ENCODE measurements at regions not wholly inside any gene's neighbourhood (a gene's known extent, or its start where the extent isn't known, plus 50 kb on each side); places are given as distances from the start of the nearest gene placed in this dataset.

GRCh38 chr12:89092297-89092696 is 260.0 kb downstream of the DUSP6 start:
- no peak for TF ChIP-seq ZBTB7A (IDR thresholded peaks at IDR 0.05; ENCODE audit: low read depth)
- TF ChIP-seq CEBPB (IDR thresholded peaks at IDR 0.05), result no peak
- no peak for TF ChIP-seq YY1 (IDR thresholded peaks at IDR 0.05; ENCODE audit: low read depth)
- TF ChIP-seq TCF12 (IDR thresholded peaks at IDR 0.05; ENCODE audit: low read depth), result no peak
- TF ChIP-seq CREB1 (IDR thresholded peaks at IDR 0.05; ENCODE audit: low read depth), result no peak
- TF ChIP-seq MAX (IDR thresholded peaks at IDR 0.05), result no peak

GRCh38 chr12:89091293-89091841 is 260.9 kb downstream of the DUSP6 start:
- TF ChIP-seq TEAD4 (IDR thresholded peaks at IDR 0.05) (no peak), ZBTB7A (IDR thresholded peaks at IDR 0.05; ENCODE audit: low read depth) (no peak), CREB1 (IDR thresholded peaks at IDR 0.05; ENCODE audit: low read depth) (no peak), EP300 (IDR thresholded peaks at IDR 0.05; ENCODE audit: borderline replicate concordance) (no peak), MAX (IDR thresholded peaks at IDR 0.05) (no peak), TCF12 (IDR thresholded peaks at IDR 0.05; ENCODE audit: low read depth) (no peak), YY1 (IDR thresholded peaks at IDR 0.05; ENCODE audit: low read depth) (no peak), CEBPB (IDR thresholded peaks at IDR 0.05) (no peak), NFIC (IDR thresholded peaks at IDR 0.05) (no peak), RAD21 (IDR thresholded peaks at IDR 0.05; ENCODE audit: low read depth) (no peak), EGR1 (IDR thresholded peaks at IDR 0.05) (no peak), FOXM1 (IDR thresholded peaks at IDR 0.05; ENCODE audit: borderline replicate concordance, low read depth) (no peak), TAF1 (IDR thresholded peaks at IDR 0.05; ENCODE audit: low read depth) (no peak)
- TF ChIP-seq, protein P1, sequence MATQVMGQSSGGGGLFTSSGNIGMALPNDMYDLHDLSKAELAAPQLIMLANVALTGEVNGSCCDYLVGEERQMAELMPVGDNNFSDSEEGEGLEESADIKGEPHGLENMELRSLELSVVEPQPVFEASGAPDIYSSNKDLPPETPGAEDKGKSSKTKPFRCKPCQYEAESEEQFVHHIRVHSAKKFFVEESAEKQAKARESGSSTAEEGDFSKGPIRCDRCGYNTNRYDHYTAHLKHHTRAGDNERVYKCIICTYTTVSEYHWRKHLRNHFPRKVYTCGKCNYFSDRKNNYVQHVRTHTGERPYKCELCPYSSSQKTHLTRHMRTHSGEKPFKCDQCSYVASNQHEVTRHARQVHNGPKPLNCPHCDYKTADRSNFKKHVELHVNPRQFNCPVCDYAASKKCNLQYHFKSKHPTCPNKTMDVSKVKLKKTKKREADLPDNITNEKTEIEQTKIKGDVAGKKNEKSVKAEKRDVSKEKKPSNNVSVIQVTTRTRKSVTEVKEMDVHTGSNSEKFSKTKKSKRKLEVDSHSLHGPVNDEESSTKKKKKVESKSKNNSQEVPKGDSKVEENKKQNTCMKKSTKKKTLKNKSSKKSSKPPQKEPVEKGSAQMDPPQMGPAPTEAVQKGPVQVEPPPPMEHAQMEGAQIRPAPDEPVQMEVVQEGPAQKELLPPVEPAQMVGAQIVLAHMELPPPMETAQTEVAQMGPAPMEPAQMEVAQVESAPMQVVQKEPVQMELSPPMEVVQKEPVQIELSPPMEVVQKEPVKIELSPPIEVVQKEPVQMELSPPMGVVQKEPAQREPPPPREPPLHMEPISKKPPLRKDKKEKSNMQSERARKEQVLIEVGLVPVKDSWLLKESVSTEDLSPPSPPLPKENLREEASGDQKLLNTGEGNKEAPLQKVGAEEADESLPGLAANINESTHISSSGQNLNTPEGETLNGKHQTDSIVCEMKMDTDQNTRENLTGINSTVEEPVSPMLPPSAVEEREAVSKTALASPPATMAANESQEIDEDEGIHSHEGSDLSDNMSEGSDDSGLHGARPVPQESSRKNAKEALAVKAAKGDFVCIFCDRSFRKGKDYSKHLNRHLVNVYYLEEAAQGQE (IDR thresholded peaks at IDR 0.05; ENCODE audit: low read depth), result no peak
- TF ChIP-seq, protein P2, sequence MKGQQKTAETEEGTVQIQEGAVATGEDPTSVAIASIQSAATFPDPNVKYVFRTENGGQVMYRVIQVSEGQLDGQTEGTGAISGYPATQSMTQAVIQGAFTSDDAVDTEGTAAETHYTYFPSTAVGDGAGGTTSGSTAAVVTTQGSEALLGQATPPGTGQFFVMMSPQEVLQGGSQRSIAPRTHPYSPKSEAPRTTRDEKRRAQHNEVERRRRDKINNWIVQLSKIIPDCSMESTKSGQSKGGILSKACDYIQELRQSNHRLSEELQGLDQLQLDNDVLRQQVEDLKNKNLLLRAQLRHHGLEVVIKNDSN (IDR thresholded peaks at IDR 0.05), result no peak

DNA sequence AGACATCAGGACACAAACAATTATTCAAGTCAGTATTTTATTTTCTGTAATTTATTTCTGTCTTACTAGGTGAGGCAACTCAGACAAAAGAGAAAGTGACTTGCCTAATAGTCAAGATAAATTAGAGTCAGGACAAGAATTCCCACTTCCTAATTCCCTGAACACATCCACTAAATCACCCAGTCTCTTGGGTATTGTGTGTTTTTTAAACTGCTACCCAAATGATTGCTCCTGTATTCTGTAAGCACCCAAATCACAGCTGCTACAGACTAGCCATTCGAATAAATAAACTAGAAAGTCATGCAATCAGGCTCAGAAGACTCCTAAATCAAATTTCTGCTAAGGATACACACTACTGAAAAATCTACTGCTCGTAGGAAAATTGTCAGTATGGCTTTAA is 263.0 kb downstream of the DUSP6 start:
- no peak for TF ChIP-seq TEAD4 (IDR thresholded peaks at IDR 0.05)
- TF ChIP-seq YY1 (IDR thresholded peaks at IDR 0.05; ENCODE audit: low read depth), result no peak
- TF ChIP-seq CEBPB (IDR thresholded peaks at IDR 0.05), result no peak
- TF ChIP-seq TAF1 (IDR thresholded peaks at IDR 0.05; ENCODE audit: low read depth), result no peak
- TF ChIP-seq FOXM1 (IDR thresholded peaks at IDR 0.05; ENCODE audit: borderline replicate concordance, low read depth), result no peak
- no peak for TF ChIP-seq EGR1 (IDR thresholded peaks at IDR 0.05)

DNA sequence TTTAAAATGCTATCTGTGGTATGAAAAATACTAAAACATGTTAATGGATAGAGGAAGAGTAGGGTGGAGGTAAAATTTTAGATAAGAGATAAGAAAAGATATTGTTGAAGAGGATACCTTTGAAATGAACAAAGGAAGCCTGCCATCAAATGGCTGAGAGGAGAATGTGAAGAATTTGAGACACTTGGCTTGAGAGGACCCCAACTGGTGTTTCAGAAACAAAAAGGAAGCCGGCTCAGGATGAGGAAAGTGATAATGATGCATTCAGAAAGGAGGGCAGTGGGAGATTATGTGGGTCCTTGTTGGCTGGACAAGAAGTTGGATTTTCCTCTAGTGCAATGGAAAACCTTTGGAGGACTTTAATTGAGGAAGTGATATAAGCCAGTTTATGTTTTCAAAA is 264.4 kb downstream of the DUSP6 start:
- TF ChIP-seq, protein P2 (IDR thresholded peaks at IDR 0.05), result no peak
- no peak for TF ChIP-seq EP300 (IDR thresholded peaks at IDR 0.05; ENCODE audit: borderline replicate concordance)
- no peak for TF ChIP-seq TAF1 (IDR thresholded peaks at IDR 0.05; ENCODE audit: low read depth)
- TF ChIP-seq NFIC (IDR thresholded peaks at IDR 0.05), result no peak
- TF ChIP-seq EGR1 (IDR thresholded peaks at IDR 0.05), result no peak
- TF ChIP-seq YY1 (IDR thresholded peaks at IDR 0.05; ENCODE audit: low read depth), result no peak
- TF ChIP-seq TEAD4 (IDR thresholded peaks at IDR 0.05), result no peak
- no peak for TF ChIP-seq MAX (IDR thresholded peaks at IDR 0.05)
- TF ChIP-seq RAD21 (IDR thresholded peaks at IDR 0.05; ENCODE audit: low read depth), result no peak
- TF ChIP-seq FOXM1 (IDR thresholded peaks at IDR 0.05; ENCODE audit: borderline replicate concordance, low read depth), result no peak
- no peak for TF ChIP-seq CREB1 (IDR thresholded peaks at IDR 0.05; ENCODE audit: low read depth)

GRCh38 chr12:89087149-89087825 is 265.0 kb downstream of the DUSP6 start:
- no peak for TF ChIP-seq ZBTB7A (IDR thresholded peaks at IDR 0.05; ENCODE audit: low read depth)
- TF ChIP-seq NFIC (IDR thresholded peaks at IDR 0.05), result no peak
- no peak for TF ChIP-seq MAX (IDR thresholded peaks at IDR 0.05)
- TF ChIP-seq TEAD4 (IDR thresholded peaks at IDR 0.05), result no peak
- TF ChIP-seq EP300 (IDR thresholded peaks at IDR 0.05; ENCODE audit: borderline replicate concordance), result no peak
- TF ChIP-seq, protein P2 (IDR thresholded peaks at IDR 0.05), result no peak
- TF ChIP-seq EGR1 (IDR thresholded peaks at IDR 0.05), result no peak
- TF ChIP-seq YY1 (IDR thresholded peaks at IDR 0.05; ENCODE audit: low read depth), result no peak
- TF ChIP-seq CEBPB (IDR thresholded peaks at IDR 0.05), result no peak
- TF ChIP-seq TCF12 (IDR thresholded peaks at IDR 0.05; ENCODE audit: low read depth), result no peak
- TF ChIP-seq, protein P1 (IDR thresholded peaks at IDR 0.05; ENCODE audit: low read depth), result no peak
- TF ChIP-seq RAD21 (IDR thresholded peaks at IDR 0.05; ENCODE audit: low read depth), result no peak
